ENCODE measurements at regions not wholly inside any gene's neighbourhood (a gene's known extent, or its start where the extent isn't known, plus 50 kb on each side); places are given as distances from the start of the nearest gene placed in this dataset.

GRCh38 chr4:38468339-38468866, 195.6 kb upstream of the KLF3 start (continued):
- TF ChIP-seq CTCF (IDR thresholded peaks at IDR 0.05 in 2 of 3, conservative IDR thresholded peaks at IDR 0.05 in 1 of 3; ENCODE audit: insufficient read depth in 2 of 3, low read depth in 1 of 3, low read length in 3 of 3) = no peak

- FAIRE-seq (no peak), DNase-seq (ENCODE audit: extremely low read depth in 1 of 4, low spot score in 3 of 4) (no peak), ATAC-seq (no peak; the same call in 2 of the 3 replicates)
- H3K9me1 ChIP-seq (ENCODE audit: control insufficient read depth, insufficient read depth, low read length) = no peaks in the 10 kb centered on the region
- 31% methylated on average over 3 of the region's 3 CpGs for WGBS (ENCODE audit: insufficient coverage, low coverage, missing lambda C conversion rate)
- no peaks in the 10 kb centered on the region for H3K27me3 ChIP-seq (ENCODE audit: control insufficient read depth in 2 of 2, insufficient read depth in 2 of 2, low read length in 2 of 2)
- H3K27ac ChIP-seq (ENCODE audit: extremely low read depth, low read depth, low read length) = no peak overlapping the region
- no peak for TF ChIP-seq RBM15 (IDR thresholded peaks at IDR 0.05; ENCODE audit: insufficient read depth, low read length)
- no peak for TF ChIP-seq BRCA1 (IDR thresholded peaks at IDR 0.05)
- TF ChIP-seq BRCA1 (CRISPR knock-in tag; IDR thresholded peaks at IDR 0.05) = no peak
- TF ChIP-seq ZNF609 (CRISPR knock-in tag; IDR thresholded peaks at IDR 0.05; ENCODE audit: borderline replicate concordance) = no peak
- ChIA-PET CTCF (ENCODE audit: low intra/inter-chr PET ratio) (no interaction called here), POLR2A (no interaction called here)
- peak overlapping the region; percentile 5; the same call in 1 of the 2 replicates for H2AFZ ChIP-seq (ENCODE audit: low read depth, low read length)
- no peaks in the 10 kb centered on the region for H3K79me2 ChIP-seq (ENCODE audit: control insufficient read depth, insufficient read depth, low read length)
- intact Hi-C loops (cut with micrococcal nuclease) (loop anchor here (10.0 kb wide), 1 partner anchor 145 kb away; no protein-coding TSS in a partner anchor), in situ Hi-C loops (cut with MboI) (no loop called here)
- no peak overlapping the region for H3K4me2 ChIP-seq (ENCODE audit: insufficient read depth, low read length)
- H4K20me1 ChIP-seq (replicated peaks; ENCODE audit: control insufficient read depth, insufficient read depth, low read length) = no peaks in the 10 kb centered on the region
- no peaks in the 10 kb centered on the region for H3K36me3 ChIP-seq (ENCODE audit: control insufficient read depth, insufficient read depth, low read length)
- H3K4me1 ChIP-seq (replicated peaks in 1 of 2; ENCODE audit: control insufficient read depth in 2 of 2, insufficient read depth in 2 of 2, low read length in 2 of 2) = peaks cover 0 to 17% of the 10 kb centered on the region in 2 experiments; a peak in 4 of 5 replicates
- H3K9ac ChIP-seq (ENCODE audit: insufficient read depth in 1 of 2, low read depth in 2 of 2, low read length in 2 of 2) = no peak overlapping the region
- BruUV-seq (replicated peaks) = no TSS peak
- H3K9me3 ChIP-seq (replicated peaks; ENCODE audit: control insufficient read depth, insufficient read depth, low read depth, low read length) = peaks cover 10% of the 10 kb centered on the region
- no peak overlapping the region for H3K4me3 ChIP-seq
These were observed 194.6 kb upstream of the KLF3 start for GRCh38 chr4:38469410-38469809.

Measured in K562 (cell line).